H7 (cell line): ENCODE measurements at regions not wholly inside any gene's neighbourhood (a gene's known extent, or its start where the extent isn't known, plus 50 kb on each side); places are given as distances from the start of the nearest gene placed in this dataset.

Experiments
- DNase-seq: peaks from one replicate; pipeline ENCODE4 v3.0.0; 2012
- H3K27me3 ChIP-seq: 2 replicates; pipeline ENCODE4 v1.6.0; 2011; ENCODE audit warnings: mild to moderate bottlenecking, low read length; ENCODE audit not compliant: control insufficient read depth, insufficient read depth
- H3K36me3 ChIP-seq: replicated peaks from 2 replicates; pipeline ENCODE4 v1.5.1; 2011; ENCODE audit warnings: low read length; ENCODE audit not compliant: control insufficient read depth, insufficient read depth
- H3K4me3 ChIP-seq: 2 replicates; pipeline ENCODE4 v1.5.1; 2011; ENCODE audit warnings: low read depth, mild to moderate bottlenecking, control low read depth, low read length, moderate library complexity; ENCODE audit not compliant: insufficient read depth

- H3K36me3 ChIP-seq = no peaks in the 10 kb centered on the region
- H3K4me3 ChIP-seq = no peak overlapping the region
- DNase-seq = no peak
- H3K27me3 ChIP-seq = no peaks in the 10 kb centered on the region
Observed at GRCh38 chr10:129334266-129334665, 132.8 kb upstream of the MGMT start.

GRCh38 chr10:129335396-129335795, 131.6 kb upstream of the MGMT start:
- Histone ChIP-seq H3K4me3 (no peak overlapping the region), H3K27me3 (no peaks in the 10 kb centered on the region), H3K36me3 (no peaks in the 10 kb centered on the region)
- no peak for DNase-seq

GRCh38 chr10:129335942-129336341, 131.1 kb upstream of the MGMT start:
- H3K27me3 ChIP-seq = no peaks in the 10 kb centered on the region
- no peak for DNase-seq
- H3K4me3 ChIP-seq = no peak overlapping the region
- H3K36me3 ChIP-seq = no peaks in the 10 kb centered on the region

- Histone ChIP-seq H3K27me3 (no peaks in the 10 kb centered on the region), H3K4me3 (no peak overlapping the region), H3K36me3 (no peaks in the 10 kb centered on the region)
- no peak for DNase-seq
Observed at GRCh38 chr10:129339191-129339590, 127.8 kb upstream of the MGMT start.

- Histone ChIP-seq H3K27me3 (no peaks in the 10 kb centered on the region), H3K36me3 (no peaks in the 10 kb centered on the region)
- no peak for DNase-seq
Observed at GRCh38 chr10:129339841-129340240, 127.2 kb upstream of the MGMT start.

GRCh38 chr10:129341087-129341486, 126.0 kb upstream of the MGMT start:
- DNase-seq = no peak
- Histone ChIP-seq H3K27me3 (no peaks in the 10 kb centered on the region), H3K4me3 (no peak overlapping the region), H3K36me3 (no peaks in the 10 kb centered on the region)

More at GRCh38 chr10:129339841-129340240, 127.2 kb upstream of the MGMT start:
- H3K4me3 ChIP-seq = no peak overlapping the region

- no peak for DNase-seq
- no peaks in the 10 kb centered on the region for H3K27me3 ChIP-seq
- no peaks in the 10 kb centered on the region for H3K36me3 ChIP-seq
- no peak overlapping the region for H3K4me3 ChIP-seq
Observed at GRCh38 chr10:129342385-129342784, 124.7 kb upstream of the MGMT start.

GRCh38 chr10:129343141-129343540, 123.9 kb upstream of the MGMT start:
- no peaks in the 10 kb centered on the region for H3K36me3 ChIP-seq
- H3K4me3 ChIP-seq = no peak overlapping the region
- DNase-seq = no peak
- H3K27me3 ChIP-seq = no peaks in the 10 kb centered on the region

- H3K36me3 ChIP-seq = no peaks in the 10 kb centered on the region
- DNase-seq = no peak
- no peak overlapping the region for H3K4me3 ChIP-seq
- H3K27me3 ChIP-seq = no peaks in the 10 kb centered on the region
Observed at GRCh38 chr10:129344103-129344502, 122.9 kb upstream of the MGMT start.

GRCh38 chr10:129344731-129345355, 122.2 kb upstream of the MGMT start:
- H3K36me3 ChIP-seq = no peaks in the 10 kb centered on the region
- DNase-seq = no peak
- no peaks in the 10 kb centered on the region for H3K27me3 ChIP-seq
- H3K4me3 ChIP-seq = no peak overlapping the region

- H3K36me3 ChIP-seq = no peaks in the 10 kb centered on the region
- no peaks in the 10 kb centered on the region for H3K27me3 ChIP-seq
- DNase-seq = peak; percentile 44
- H3K4me3 ChIP-seq = no peak overlapping the region
Observed at GRCh38 chr10:129345763-129346162, 121.3 kb upstream of the MGMT start.

GRCh38 chr10:129350690-129351089, 116.4 kb upstream of the MGMT start:
- DNase-seq = no peak
- no peaks in the 10 kb centered on the region for H3K27me3 ChIP-seq
- H3K4me3 ChIP-seq = no peak overlapping the region
- no peaks in the 10 kb centered on the region for H3K36me3 ChIP-seq

- Histone ChIP-seq H3K4me3 (no peak overlapping the region), H3K36me3 (no peaks in the 10 kb centered on the region), H3K27me3 (no peaks in the 10 kb centered on the region)
- no peak for DNase-seq
Observed at GRCh38 chr10:129353101-129353500, 113.9 kb upstream of the MGMT start.

- no peaks in the 10 kb centered on the region for H3K27me3 ChIP-seq
- no peak overlapping the region for H3K4me3 ChIP-seq
- no peaks in the 10 kb centered on the region for H3K36me3 ChIP-seq
- no peak for DNase-seq
Observed at GRCh38 chr10:129360046-129360445, 107.0 kb upstream of the MGMT start.

- Histone ChIP-seq H3K36me3 (no peaks in the 10 kb centered on the region), H3K4me3 (no peak overlapping the region), H3K27me3 (no peaks in the 10 kb centered on the region)
- no peak for DNase-seq
Observed at GRCh38 chr10:129361676-129362376, 105.2 kb upstream of the MGMT start.
